Fibroblast of skin of left quadriceps (primary cell): ENCODE measurements at regions not wholly inside any gene's neighbourhood (a gene's known extent, or its start where the extent isn't known, plus 50 kb on each side); places are given as distances from the start of the nearest gene placed in this dataset.

ENCODE experiments used
- DNase-seq, 2 experiments: peaks; one replicate each; pipeline ENCODE4 v3.0.0-alpha.2; 2013; ENCODE audit warnings: low read depth in 2 of 2

DNA sequence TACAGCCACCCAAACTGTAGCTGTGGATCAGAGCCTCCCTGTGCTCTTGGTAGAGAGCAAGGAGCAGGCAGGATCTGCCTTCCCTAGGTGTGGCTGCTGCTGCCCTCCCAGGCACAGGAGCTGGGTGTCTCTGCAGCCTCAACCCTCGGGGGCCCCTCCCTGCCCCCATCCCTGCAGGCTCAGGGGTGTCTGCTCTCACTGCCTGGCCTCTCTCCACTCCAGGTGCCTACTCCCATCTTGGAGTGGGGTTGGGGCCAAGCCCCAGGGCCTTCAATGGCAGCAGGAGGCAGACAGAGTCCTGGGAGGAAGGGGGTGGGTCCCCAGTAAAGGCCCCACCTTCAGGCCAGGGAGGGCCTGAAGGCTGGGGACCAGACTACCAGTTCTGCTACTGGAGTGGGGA lies 189.7 kb upstream of the OSR1 start:
- DNase-seq = no peak

DNA sequence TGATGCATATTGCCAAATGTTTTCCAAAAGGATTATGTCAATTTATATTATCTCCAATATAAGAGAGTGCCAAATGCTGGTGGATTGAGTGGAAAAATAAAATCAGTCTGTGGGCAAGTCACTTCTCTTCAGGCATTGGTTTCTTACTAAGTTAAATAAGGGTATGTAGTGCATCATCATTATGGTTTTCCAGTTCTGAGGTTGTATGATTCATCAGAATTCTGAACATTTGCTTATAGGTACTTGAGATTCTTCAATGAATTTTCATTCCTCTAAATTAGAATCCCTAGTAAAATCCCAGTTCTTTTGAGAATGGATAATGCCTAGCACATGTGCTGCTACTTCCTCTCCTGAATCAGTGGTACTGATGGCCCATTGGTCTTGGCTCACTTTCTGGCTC lies 188.9 kb upstream of the OSR1 start:
- DNase-seq = no peak

DNA sequence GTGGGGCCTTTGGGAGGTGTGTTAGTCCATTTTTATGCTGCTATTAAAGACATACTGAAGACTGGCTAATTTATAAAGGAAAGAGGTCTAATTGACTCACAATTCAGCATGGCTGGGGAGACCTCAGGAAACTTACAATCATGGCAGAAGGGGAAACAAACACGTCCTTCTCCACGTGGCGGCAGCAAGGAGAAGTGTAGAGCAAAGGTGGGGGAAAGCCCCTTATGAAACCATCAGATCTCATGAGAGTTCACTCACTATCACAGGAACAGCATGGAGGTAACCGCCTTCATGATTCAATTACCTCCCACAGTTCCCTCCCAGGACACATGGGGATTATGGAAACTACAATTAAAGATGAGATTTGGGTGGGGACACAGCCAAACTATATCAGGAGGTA lies 187.1 kb upstream of the OSR1 start:
- no peak for DNase-seq

DNA sequence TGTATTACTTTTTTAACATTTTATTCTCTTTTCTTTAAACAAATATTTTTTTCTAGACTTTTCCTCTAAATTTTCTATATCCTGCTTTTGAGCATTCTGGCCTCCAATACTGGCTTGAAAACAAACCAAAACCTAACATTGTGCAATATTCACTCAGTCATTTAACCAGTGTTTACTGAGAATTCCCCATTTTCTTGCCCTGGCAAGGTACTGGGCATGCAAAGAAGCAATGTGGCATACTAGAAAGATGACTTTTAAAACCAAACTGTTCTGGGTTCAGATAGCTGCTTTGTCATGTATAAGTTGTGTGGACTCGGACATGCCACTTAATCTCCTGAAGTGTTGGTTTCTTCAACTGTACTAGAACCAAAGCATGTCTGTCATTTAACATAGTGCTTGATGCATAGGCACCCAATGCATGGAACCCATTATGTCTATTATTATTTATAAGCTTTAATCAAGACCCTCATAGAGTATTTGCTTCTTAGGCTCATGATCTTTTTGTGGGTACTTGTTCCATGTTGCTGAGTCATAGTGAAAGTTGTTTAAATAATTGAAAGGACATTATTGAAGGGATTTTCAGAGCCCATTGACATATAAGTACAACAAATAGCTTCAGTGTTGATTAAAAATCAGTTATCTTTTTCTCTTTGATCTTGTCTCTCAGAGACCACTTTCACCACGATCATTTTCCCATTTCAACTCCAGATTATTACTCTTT lies 185.4 kb upstream of the OSR1 start:
- no peak for DNase-seq

DNA sequence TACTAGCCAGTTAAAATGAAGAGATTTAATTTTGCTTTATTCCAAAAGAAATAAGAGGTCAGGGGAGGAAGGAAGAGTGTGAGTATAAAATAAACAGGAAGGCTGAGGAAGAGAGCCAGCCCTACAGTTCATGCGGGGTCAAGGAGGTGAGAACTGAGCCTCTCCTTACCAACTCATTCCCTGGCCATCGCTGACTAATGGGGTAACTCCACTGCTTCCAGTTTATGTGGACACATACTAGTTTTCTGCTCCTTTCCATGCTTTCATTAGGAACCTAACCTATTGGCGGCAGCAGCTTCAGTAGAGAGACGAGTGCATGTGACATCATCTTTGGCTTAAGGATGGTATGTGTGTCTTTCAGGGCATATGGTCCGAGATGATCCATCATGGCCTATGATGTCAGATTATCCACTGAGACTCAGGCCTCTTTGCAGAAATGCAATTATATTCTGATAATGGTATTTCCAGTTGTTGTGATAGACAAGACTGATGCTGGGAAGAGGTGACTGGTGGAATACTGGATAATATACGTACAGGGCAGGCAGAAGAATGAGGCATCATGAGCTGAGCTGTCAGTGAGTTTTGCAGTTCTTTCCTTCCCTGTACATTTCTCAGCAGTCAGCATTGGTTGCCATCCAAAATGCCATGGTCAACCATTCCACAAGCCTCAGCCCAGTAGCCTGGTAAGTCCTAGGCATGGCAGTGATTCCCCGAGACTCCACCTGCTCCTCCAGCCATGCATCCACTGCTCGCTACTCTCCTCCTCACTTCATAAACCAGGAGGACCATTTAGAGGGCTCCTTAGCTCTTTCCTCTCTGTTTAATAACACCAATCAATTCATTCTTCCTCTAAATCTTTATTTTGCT lies 184.6 kb upstream of the OSR1 start:
- no peak for DNase-seq

DNA sequence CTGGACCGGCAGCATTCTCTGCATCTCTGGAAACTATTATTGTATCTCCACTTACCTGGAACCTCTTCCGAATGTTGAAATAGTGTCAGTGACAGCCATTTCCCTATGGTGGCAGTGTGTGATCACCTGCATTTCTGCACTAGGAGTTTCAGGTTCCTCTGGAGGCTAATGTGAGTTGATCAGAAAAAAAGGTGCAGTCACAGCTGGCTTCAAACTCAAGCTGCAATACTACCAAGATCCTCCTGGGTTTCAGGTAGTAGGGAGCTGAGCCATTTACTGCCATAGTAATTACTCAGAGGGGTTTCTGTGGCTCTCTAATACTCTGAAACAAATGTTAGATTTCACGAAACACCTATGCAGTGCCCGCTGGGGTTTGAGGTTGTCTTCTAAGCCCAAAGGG lies 183.5 kb upstream of the OSR1 start:
- DNase-seq = no peak

DNA sequence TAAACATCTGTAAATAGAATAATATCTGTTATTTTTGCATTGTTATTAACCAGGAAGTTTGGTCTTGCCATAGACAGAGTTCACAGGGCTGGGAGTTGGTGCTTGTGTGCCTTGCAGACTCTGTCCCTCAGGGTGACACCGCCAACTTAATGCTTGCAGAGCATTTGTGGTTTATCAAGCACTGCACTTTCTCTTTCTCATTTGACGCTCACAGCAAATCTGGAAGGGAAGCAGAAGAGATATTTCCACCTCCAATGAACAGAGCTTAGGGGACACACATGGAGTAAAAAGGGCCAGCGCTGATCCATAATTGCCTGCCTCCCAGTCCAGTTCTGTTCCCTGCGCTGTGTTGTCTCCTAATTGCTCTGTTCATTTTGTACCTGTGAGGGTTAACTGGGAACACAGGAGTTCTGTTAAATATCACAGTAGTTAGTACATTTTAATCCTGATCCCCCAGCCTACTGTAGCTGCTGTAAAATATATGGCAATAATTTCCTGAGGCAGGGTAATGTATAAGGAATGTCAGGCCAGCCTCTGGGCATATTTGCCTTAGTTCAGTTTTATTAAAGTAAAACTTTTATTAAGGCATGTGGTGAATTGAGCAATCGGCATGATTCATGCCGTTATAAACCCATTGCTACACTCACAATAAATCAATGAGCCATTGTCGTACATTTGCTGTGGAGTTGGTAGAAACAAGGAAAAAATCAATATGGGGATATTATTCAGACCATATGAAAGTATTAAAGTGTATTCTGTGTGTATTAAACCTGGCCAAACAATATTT lies 182.5 kb upstream of the OSR1 start:
- DNase-seq = peak; percentile 93 to 94

DNA sequence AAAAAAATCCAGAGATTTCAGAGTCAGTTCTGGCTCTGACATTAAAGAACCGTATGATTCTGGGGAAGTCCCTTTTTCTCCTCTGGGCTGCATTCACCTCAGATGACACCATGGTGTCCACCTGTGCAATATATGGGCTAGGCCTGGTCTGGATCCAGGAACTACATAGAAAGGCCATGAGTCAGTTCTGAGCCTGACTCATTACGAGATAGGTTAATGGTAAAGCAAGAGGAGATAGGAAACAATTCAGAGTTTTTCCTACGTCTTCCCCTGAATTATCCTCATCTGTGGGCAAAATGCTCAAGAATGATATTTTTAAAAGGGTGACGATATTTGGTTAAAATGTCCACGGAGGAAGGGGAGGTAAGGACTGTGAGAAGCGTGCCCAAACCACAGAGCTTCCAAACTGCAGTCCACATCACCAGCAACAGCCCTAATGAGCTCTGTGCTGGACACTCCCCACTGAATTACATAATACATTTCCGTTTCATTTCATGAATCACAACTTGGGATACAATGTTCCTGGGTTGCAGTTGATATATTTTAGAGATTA lies 180.1 kb upstream of the OSR1 start:
- peak; percentile 85 to 87 for DNase-seq

DNA sequence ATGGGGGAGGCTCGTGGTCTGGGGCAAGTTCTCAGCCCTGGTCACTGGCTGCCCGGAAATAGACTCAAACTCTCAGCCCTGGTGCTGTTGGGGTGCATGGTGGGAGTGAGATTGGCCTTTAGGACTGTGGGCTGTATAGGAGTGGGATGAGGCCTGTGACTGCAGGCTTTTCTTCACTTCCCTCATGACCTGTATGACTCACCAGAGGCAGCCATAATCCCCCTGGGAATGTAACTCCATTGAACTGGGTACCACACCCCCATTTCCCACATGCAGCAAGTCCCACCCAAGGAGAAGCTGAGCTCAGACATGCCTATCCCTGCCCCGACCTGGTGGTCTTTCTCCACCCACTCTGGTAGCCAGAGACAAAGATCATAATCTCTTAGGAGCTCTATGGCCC lies 177.7 kb upstream of the OSR1 start:
- DNase-seq = no peak

DNA sequence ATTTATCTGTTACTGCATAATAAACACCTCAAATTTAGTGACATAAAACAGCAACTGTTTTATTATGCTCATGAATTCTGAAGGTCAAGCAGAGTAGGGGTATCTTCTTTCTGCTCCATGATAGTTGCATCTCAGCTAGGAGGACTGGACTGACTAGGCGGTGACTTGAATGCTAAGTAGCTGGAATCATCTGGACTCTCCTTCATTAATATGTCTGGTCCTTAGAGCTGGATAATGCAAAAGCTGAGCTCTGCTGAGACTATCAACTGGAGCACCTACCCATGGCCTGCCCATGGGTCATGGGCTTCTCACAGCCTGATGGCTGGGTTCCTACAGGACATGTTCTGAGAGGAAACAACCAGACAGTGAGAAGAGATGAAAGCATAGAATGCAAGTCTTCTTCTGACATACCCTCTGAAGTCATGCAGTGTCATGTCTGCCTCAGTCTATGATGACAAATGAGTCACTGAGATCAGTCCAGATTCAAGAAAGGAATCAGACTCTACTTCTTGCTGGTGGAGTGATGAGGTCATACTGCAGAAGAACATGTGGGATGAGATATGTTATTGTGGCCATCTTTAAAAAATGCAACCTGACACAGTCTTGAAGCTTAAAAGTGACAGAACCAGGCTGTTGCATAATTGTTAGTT lies 174.2 kb upstream of the OSR1 start:
- no peak for DNase-seq

DNA sequence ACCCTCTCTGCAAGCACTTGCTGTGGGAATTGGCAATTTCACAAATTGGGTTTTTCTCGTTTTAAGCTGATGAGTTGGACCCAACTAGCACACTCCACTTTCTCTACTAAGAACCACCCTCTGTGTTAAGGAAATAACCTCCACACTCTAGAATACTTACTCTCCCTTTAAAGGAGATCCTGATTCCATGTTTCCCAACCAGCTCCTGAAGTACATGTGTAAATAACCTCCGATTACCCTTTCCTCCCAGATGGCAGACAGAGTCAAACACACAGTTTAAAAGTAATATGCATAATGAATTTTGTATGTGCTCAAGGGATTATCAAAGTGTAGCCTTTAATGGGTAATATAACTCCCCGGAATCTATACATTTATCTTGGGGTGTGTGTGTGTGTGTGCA lies 171.3 kb upstream of the OSR1 start:
- DNase-seq = no peak

DNA sequence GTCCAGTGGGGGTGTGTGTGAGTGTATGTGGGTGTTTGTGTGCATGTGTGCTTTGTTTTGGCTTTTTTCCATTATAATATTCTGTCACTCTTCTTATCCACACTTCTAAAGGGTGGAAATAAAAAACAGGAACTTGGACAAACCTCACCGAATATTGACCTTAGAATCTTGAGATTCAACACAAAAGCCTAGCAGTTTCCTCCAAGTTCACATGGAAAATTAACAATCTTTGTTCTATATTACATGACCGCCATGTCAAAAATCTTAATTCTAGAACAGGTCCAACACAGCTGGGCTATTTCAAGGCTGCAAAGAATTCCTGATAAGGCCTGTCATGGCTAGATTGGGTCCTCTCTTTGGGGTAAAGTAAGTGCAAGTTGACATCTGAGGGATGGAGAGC lies 169.3 kb upstream of the OSR1 start:
- no peak for DNase-seq

DNA sequence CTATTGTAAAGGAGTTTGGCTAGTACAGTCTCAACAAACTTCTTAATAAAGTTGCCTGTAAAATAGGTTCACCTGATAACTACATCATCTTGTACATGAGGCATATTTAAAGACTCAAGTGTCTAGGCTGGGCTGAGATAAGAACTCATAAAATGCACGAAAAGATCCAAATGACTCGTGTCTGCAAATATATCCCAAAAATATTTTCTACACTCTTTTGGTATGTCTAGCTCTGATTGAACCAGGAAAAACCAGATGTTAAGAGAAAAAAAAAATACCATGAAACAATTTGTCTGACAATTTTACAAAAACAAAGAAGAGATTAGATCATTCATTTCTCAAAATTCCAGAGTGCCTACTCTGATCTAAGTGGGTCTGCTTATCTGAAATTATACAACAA lies 166.9 kb upstream of the OSR1 start:
- DNase-seq = no peak

DNA sequence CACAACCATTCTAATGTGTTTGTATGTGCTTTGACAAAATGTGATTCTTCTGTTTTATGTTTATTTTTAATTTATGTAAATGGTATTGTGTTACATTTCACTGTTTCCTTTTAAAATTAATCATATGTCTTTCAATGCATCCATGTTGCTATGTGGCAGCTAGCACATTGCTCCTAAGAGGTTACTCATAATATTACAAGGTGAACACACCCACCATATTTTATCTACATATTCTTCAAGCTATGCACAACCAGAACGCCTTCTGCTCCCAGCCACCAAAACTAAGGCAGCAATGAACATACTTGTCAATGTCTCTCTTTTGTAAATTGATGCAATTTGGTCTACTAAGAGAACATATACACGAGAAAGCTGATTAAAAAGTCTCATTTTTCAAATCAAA lies 160.6 kb upstream of the OSR1 start:
- no peak for DNase-seq

DNA sequence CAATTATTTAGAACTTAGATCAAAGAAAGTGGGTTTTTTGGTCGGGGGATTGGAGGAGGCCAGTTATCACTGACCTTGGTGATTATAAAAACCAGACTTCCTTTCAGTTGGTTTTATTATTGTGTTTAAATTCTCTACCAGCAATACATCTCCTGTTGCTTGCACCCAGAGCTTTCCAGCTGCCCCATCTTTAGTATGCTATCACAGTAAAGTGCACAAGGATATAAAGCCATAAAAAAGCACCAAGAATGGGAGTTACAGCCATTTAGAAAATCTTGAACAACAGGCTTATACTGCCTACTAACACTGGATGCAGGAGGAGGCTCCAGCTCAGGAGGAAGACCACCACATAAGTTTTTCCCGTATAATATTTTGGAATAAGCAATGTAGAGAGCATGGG lies 148.7 kb upstream of the OSR1 start:
- DNase-seq = no peak

DNA sequence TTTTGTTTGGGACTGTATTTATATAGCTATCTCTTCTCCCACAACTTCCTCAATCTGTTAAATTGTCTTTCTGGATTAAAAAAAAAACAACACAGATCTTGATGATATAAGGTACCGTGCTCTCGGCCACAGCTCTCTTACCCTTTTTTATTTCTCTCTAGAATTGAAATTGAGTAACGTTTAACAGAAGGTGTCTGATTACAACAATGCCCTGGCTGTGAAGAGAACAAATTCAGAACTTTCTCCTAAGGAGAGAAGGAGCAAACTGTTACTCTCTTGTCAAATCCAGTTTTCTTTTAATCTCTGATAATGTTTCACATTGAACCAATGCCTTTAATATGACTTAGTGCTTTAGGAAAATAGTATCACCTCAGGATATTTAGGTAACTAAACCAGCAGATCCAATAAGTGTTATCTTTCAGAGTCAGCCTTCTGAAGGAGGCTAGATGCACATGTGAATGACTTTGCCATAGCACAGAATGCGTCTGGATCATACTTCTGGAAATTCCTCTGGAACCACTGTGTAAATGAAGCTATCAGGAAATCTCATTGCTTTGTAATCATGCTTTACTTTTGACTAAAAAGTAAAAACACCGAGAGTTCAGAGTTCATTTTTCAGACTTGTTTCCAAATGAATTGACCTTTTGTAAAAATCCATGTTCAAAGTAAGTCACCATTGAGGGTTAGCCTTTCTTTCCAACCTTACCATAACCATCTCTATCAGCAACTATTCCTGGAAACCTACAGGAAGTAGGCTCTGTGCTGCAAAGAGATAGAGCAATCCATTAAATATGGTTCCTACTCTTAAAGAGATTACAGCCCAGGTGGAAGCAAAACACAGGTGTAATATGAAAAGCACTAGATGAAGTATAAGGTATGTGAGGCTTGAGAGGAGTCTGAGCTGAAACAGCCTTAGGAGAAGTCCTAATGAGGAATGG lies 147.0 kb upstream of the OSR1 start:
- DNase-seq = no peak

DNA sequence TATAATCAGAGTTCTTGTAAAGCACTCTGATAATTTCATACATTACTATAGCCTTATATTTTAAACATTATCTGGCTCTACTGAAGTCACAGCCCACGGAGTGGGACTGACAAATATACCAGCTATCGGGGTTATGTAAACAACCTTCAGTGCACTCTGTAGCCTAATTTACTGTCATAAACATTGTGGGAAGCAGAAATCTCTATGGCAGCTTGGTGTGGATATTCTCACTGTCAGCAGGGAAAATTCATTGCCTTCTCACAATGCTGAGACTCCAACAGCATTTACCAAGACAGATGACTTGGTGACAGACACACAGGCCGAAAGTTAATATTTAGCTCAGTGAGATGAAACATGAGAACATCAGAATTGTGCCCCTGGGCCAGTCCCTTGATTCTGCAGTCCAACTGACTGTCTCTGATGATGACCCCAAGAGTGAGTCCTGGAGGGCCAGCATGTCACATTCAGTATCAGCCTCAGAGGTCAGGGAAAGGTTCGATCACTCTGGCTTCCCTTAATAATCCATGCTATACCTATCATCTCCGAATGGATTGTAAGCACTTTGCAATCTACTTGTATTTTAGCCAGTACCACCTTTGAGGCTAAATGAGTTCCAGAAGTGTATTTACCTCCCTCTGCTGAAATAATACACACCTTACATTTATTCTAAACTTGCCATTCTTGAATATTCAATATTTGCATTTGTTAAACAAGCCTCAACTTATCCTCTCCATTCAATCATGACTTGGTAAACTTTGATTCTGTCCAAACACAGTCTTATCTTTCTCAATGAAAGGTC lies 146.2 kb upstream of the OSR1 start:
- DNase-seq = peak; percentile 9 to 10

DNA sequence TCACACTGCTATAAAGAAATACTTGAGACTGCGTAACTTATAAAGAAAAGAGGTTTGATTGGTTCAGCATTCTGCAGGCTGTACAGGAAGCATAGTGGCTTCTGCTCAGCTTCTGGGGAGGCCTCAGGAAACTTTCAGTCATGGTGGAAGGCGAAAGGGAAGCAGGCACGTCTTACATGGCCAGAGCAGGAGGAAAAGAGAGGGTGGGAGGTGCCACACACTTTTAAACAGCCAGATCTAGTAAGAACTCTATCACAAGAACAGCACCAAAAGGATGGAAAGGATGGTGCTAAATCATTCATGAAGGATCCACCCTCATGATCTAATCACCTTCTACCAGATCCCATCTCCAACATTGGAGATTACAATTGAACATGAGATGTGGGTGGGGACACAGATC lies 145.5 kb upstream of the OSR1 start:
- DNase-seq = no peak

DNA sequence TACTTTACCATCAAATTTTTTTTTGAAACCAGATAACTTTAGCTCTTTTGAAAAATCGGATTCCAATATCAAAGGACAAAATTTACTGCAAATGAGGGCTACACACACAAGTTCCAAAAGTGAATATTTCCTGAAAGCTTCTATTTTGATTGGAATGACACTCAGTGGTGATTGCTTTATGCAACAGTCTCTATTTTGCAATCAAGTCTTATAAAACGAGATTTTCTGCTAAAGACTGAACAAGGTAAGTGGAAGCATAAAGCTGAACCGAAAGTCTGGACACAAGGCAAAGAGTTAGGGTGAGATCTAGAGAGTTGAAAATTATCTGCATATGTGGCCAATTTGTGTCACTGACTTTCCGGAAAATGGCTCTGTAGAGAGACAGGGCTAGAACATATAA lies 145.0 kb upstream of the OSR1 start:
- no peak for DNase-seq

DNA sequence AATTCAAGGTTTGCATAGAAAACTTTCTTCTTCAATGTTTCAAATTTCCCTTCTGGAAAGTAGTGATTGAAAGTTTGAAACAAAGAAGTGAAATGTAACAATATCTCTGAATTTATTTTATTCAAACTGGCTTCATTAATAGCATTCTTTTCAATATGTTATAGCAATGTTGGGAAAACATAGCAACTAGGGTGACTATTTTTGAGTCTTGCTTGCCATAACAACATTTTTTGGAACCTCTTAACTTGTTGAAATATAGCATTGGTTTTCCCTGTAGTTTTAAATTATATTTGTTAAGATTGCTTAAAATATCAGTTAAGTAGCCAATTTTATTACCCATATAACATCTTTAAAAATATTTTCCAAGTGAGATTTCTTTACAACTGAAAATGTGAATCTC lies 141.7 kb upstream of the OSR1 start:
- DNase-seq = no peak
